ENCODE measurements at regions not wholly inside any gene's neighbourhood (a gene's known extent, or its start where the extent isn't known, plus 50 kb on each side); places are given as distances from the start of the nearest gene placed in this dataset.

- no peak for TF ChIP-seq ZNF281 (CRISPR knock-in tag; IDR thresholded peaks at IDR 0.05)
These were observed 808.9 kb downstream of the DIAPH3 start (continued) for GRCh38 chr13:59354665-59355369.

GRCh38 chr13:59356607-59357006 is 807.1 kb downstream of the DIAPH3 start:
- ATAC-seq = no peak
- no peaks in the 10 kb centered on the region for H3K9me3 Mint-ChIP-seq
- POLR2A ChIA-PET = no interaction called here

GRCh38 chr13:59358014-59358413 is 805.7 kb downstream of the DIAPH3 start:
- ChIA-PET CTCF (no interaction called here), POLR2A (no interaction called here)
- Mint-ChIP-seq H3K4me1 (peaks cover 16% of the 10 kb centered on the region), H3K9me3 (no peaks in the 10 kb centered on the region), H3K27me3 (ENCODE audit: low read depth) (no peaks in the 10 kb centered on the region; the same call in 1 of the 2 replicates), H3K27ac (no peak overlapping the region), H3K36me3 (no peaks in the 10 kb centered on the region), H3K4me3 (no peak overlapping the region)
- DNase-seq (ENCODE audit: low spot score) (no peak), ATAC-seq (no peak)
- no peak for TF ChIP-seq ZNF532 (CRISPR knock-in tag; IDR thresholded peaks at IDR 0.05; ENCODE audit: borderline replicate concordance)
- TF ChIP-seq ATF3 (CRISPR knock-in tag; conservative IDR thresholded peaks at IDR 0.05) = no peak
- TF ChIP-seq ZNF671 (CRISPR knock-in tag; IDR thresholded peaks at IDR 0.05) = no peak
- no peak for TF ChIP-seq HMGXB4 (CRISPR knock-in tag; IDR thresholded peaks at IDR 0.05)
- no peak for TF ChIP-seq MYBL2 (CRISPR knock-in tag; IDR thresholded peaks at IDR 0.05)
- TF ChIP-seq ZNF138 (CRISPR knock-in tag; conservative IDR thresholded peaks at IDR 0.05) = no peak

More at GRCh38 chr13:59356607-59357006, 807.1 kb downstream of the DIAPH3 start:
- Mint-ChIP-seq H3K36me3 (no peaks in the 10 kb centered on the region), H3K4me3 (no peak overlapping the region), H3K27ac (no peak overlapping the region), H3K4me1 (peaks cover 19% of the 10 kb centered on the region), H3K27me3 (ENCODE audit: low read depth) (no peaks in the 10 kb centered on the region; the same call in 1 of the 2 replicates)
- no peak for DNase-seq (ENCODE audit: low spot score)
- no peak for TF ChIP-seq FOXJ3 (CRISPR knock-in tag; IDR thresholded peaks at IDR 0.05; ENCODE audit: borderline replicate concordance)
- TF ChIP-seq ZNF263 (CRISPR knock-in tag; IDR thresholded peaks at IDR 0.05; ENCODE audit: low read depth) = no peak
- no peak for TF ChIP-seq TEAD1 (CRISPR knock-in tag; IDR thresholded peaks at IDR 0.05)
- TF ChIP-seq NFYB (CRISPR knock-in tag; conservative IDR thresholded peaks at IDR 0.05; ENCODE audit: low read depth) = no peak
- TF ChIP-seq NR1H2 (CRISPR knock-in tag; IDR thresholded peaks at IDR 0.05) = no peak
- TF ChIP-seq JUN (CRISPR knock-in tag; IDR thresholded peaks at IDR 0.05) = no peak
- TF ChIP-seq AR (CRISPR knock-in tag; IDR thresholded peaks at IDR 0.05) = no peak
- TF ChIP-seq NFATC4 (CRISPR knock-in tag; IDR thresholded peaks at IDR 0.05) = no peak
- no peak for TF ChIP-seq NR2C2 (CRISPR knock-in tag; IDR thresholded peaks at IDR 0.05)
- TF ChIP-seq ZNF512 (CRISPR knock-in tag; IDR thresholded peaks at IDR 0.05; ENCODE audit: borderline replicate concordance) = no peak
- no peak for TF ChIP-seq ZNF317 (CRISPR knock-in tag; IDR thresholded peaks at IDR 0.05; ENCODE audit: borderline replicate concordance, low read depth)
- CTCF ChIA-PET = no interaction called here

Measured in WTC11 (cell line).